Karpas-422 (cell line): ENCODE measurements at regions not wholly inside any gene's neighbourhood (a gene's known extent, or its start where the extent isn't known, plus 50 kb on each side); places are given as distances from the start of the nearest gene placed in this dataset.

Experiments used
- DNase-seq: peaks from one replicate; pipeline ENCODE4 v3.0.0-alpha.2; 2015
- H2AFZ ChIP-seq: fragments of 200-600 bp; sonication (generic); 2 replicates; pipeline ENCODE4 v1.6.1; 2014; ENCODE audit warnings: antibody characterized with exemption, low read length, mixed read lengths
- H3K27ac ChIP-seq: fragments of 200-600 bp; sonication (generic); 2 replicates; pipeline ENCODE4 v1.5.1; 2014; ENCODE audit warnings: mild to moderate bottlenecking, low read length, moderate library complexity
- H3K27me3 ChIP-seq: fragments of 200-600 bp; sonication (generic); 2 replicates; pipeline ENCODE4 v1.6.1; 2014; ENCODE audit warnings: low read length, mixed read lengths
- H3K36me3 ChIP-seq: fragments of 200-600 bp; sonication (generic); 2 replicates; pipeline ENCODE4 v1.6.1; 2014; ENCODE audit warnings: low read length, mixed read lengths; ENCODE audit not compliant: insufficient read depth
- H3K4me1 ChIP-seq: fragments of 200-600 bp; sonication (generic); 2 replicates; pipeline ENCODE4 v1.6.1; 2014; ENCODE audit warnings: mild to moderate bottlenecking, low read length, mixed read lengths
- H3K4me2 ChIP-seq: fragments of 200-600 bp; sonication (generic); 2 replicates; pipeline ENCODE4 v1.6.1; 2014; ENCODE audit warnings: low read length, low read depth, mild to moderate bottlenecking; ENCODE audit not compliant: poor library complexity, severe bottlenecking
- H3K4me3 ChIP-seq: fragments of 200-600 bp; sonication (generic); 2 replicates; pipeline ENCODE4 v1.5.1; 2014; ENCODE audit warnings: mild to moderate bottlenecking, antibody characterized with exemption, low read length, mixed read lengths
- H3K79me2 ChIP-seq: fragments of 200-600 bp; sonication (generic); 2 replicates; pipeline ENCODE4 v1.6.1; 2014; ENCODE audit warnings: mild to moderate bottlenecking, low read length, mixed read lengths
- H3K9ac ChIP-seq: fragments of 200-600 bp; sonication (generic); 2 replicates; pipeline ENCODE4 v1.6.0; 2014; ENCODE audit warnings: low read length
- H3K9me2 ChIP-seq: fragments of 200-600 bp; sonication (generic), shearing (Covaris generic); replicated peaks from 2 replicates; pipeline ENCODE4 v1.6.0; 2014; ENCODE audit warnings: mild to moderate bottlenecking, low read length, moderate library complexity; ENCODE audit not compliant: insufficient read depth
- H3K9me3 ChIP-seq: fragments of 300-700, 200-600 bp; sonication (generic); 2 replicates; pipeline ENCODE4 v1.6.1; 2014; ENCODE audit warnings: low read length, mixed read lengths
- H4K20me1 ChIP-seq: fragments of 200-600 bp; sonication (generic); 2 replicates; pipeline ENCODE4 v1.6.1; 2014; ENCODE audit warnings: mild to moderate bottlenecking, antibody characterized with exemption, low read length, low read depth; ENCODE audit not compliant: insufficient read depth

DNA sequence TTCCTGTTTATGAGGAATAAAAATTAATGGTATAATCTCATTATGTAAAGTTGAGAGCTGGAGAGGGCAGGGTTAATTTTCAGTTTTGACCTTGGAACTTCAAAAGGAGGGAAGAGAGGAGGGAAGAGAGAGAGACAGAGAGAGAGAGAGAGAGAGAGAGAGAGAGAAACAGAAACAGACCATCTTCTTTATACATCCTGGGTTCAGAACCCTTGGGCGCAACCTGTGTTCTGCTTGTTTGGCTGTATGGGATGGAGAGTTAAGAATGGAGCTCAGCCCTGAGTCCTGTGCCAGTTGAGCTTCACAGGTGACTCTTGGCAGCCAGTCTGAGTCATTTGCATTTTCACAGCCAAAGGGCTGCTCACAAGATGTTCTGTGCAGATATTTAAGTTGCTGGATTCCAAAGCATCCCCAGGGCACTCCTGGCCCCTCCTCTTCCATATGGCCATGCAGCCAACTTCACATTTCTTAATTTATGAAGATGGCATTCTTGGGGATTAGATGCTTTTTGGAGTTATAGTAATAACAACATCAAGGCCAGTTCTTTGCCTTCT lies 143.5 kb downstream of the CARTPT start:
- no peak overlapping the region for H3K4me2 ChIP-seq
- H4K20me1 ChIP-seq = no peaks in the 10 kb centered on the region
- no peak overlapping the region for H3K27ac ChIP-seq
- no peaks in the 10 kb centered on the region for H3K27me3 ChIP-seq
- H3K4me1 ChIP-seq = no peaks in the 10 kb centered on the region
- DNase-seq = no peak
- no peaks in the 10 kb centered on the region for H3K79me2 ChIP-seq
- H3K9me3 ChIP-seq = no peaks in the 10 kb centered on the region
- no peak overlapping the region for H3K9ac ChIP-seq
- H2AFZ ChIP-seq = no peak overlapping the region
- no peak overlapping the region for H3K4me3 ChIP-seq
- no peaks in the 10 kb centered on the region for H3K36me3 ChIP-seq
- H3K9me2 ChIP-seq = no peaks in the 10 kb centered on the region

DNA sequence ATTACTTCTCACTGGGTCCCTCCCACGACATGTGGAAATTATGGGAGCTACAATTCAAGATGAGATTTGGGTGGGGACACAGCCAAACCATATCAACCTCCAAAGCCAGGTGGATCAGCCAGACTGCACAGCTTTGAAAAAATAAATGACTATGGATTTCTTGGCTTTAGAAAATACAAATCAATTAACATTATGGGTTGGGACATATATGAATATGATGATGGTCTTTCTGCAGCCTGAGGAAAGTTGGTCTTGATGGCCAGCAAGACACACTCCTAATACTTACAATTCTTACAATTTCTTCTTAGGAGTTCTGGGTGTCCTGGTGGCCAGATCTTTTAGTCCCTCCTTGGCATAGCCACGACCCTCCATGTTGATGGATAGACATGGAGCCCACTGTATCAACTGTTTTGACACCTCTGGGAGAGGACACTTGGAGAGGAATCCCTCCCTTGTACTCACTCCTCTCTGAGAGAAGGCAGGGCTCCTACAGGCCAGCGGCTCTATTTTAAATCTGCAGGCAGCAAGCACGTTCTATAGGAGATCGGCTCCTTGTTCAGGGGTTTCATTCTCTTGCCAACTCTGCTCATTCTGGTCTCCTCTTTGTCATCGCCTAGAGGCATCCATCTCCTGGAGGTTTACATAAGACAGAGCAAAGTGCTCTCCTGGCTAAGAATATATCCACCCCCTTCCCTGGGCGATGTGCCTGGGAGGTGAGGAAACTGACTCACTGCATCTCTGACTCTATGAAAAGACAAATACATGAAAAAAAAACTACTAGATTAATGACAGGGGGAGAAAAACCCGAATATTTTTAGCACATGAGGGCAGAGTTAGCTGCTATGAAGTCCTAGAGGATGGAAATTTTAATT lies 145.9 kb downstream of the CARTPT start:
- no peaks in the 10 kb centered on the region for H3K36me3 ChIP-seq
- no peaks in the 10 kb centered on the region for H3K27me3 ChIP-seq
- H3K9ac ChIP-seq = no peak overlapping the region
- no peaks in the 10 kb centered on the region for H3K9me2 ChIP-seq
- H3K27ac ChIP-seq = no peak overlapping the region
- no peak overlapping the region for H2AFZ ChIP-seq
- no peak overlapping the region for H3K4me3 ChIP-seq
- DNase-seq = no peak
- H3K4me2 ChIP-seq = no peak overlapping the region
- H3K79me2 ChIP-seq = no peaks in the 10 kb centered on the region
- H3K4me1 ChIP-seq = no peaks in the 10 kb centered on the region
- H4K20me1 ChIP-seq = no peaks in the 10 kb centered on the region
- H3K9me3 ChIP-seq = no peaks in the 10 kb centered on the region

DNA sequence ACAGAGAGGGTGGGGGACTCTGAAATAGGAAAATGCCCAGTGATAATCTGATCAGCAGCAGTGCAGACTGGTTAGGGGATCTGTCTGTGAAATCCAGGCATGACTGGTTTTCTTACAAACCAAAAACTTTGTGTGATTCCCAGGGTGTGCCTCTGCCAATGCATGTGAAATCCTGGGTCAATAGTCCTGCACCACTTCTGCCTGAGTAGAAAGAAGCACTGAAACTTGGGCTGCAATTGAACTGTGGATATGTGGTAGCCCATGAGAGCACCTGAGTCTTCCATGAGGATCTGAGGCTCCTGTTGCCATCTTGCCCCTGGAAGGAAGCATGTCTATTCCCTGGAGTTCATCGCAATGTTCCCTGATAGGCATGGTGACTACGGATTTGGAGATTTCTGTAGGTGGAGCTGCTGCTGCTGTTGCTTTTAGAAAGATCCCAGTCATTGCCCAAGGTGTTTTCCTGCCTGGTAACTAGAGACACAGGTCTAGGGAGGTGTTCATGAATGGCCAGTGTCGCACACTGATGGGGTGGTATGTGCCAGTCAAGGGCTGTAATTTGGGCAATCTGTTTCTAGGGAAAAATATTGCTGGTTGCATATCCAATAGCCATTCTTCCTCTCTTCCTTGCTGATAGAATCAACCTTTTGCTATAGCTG lies 146.7 kb downstream of the CARTPT start:
- no peaks in the 10 kb centered on the region for H3K9me3 ChIP-seq
- no peaks in the 10 kb centered on the region for H3K4me1 ChIP-seq
- H3K79me2 ChIP-seq = no peaks in the 10 kb centered on the region
- H3K9ac ChIP-seq = no peak overlapping the region
- H3K36me3 ChIP-seq = no peaks in the 10 kb centered on the region
- DNase-seq = no peak
- no peaks in the 10 kb centered on the region for H3K27me3 ChIP-seq
- H3K9me2 ChIP-seq = no peaks in the 10 kb centered on the region
- H3K27ac ChIP-seq = no peak overlapping the region
- H2AFZ ChIP-seq = no peak overlapping the region
- H3K4me2 ChIP-seq = no peak overlapping the region
- no peaks in the 10 kb centered on the region for H4K20me1 ChIP-seq
- H3K4me3 ChIP-seq = no peak overlapping the region

DNA sequence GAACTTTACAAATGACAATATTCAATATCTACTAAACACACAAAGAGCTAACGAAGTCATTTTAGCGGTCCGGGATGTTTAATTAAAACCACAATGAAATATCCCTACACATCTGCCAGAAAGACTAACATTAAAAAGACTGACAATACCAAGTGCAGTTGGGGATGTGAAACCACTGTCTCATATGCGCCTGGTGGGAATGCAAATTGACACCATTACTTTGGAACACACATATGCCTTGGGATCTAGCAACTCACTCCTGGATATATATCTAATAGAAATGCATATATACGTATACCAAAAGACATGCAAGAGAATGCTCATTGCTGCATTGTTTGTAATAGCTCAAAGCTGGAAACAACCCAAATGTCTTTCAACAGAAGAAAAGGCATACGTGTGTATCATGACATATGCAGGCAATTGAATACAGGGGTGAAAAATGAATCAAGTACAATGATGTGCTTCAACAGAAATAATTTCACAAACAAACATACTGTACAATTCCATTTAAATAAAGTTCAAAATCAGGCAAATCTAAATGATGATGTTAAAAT lies 153.3 kb downstream of the CARTPT start:
- Histone ChIP-seq H3K27me3 (no peaks in the 10 kb centered on the region), H3K9me2 (no peaks in the 10 kb centered on the region), H3K4me2 (no peak overlapping the region), H3K9me3 (no peaks in the 10 kb centered on the region), H3K4me3 (no peak overlapping the region), H3K27ac (no peak overlapping the region), H3K9ac (no peak overlapping the region), H3K36me3 (no peaks in the 10 kb centered on the region), H3K79me2 (no peaks in the 10 kb centered on the region), H3K4me1 (no peaks in the 10 kb centered on the region), H2AFZ (no peak overlapping the region), H4K20me1 (no peaks in the 10 kb centered on the region)
- no peak for DNase-seq

DNA sequence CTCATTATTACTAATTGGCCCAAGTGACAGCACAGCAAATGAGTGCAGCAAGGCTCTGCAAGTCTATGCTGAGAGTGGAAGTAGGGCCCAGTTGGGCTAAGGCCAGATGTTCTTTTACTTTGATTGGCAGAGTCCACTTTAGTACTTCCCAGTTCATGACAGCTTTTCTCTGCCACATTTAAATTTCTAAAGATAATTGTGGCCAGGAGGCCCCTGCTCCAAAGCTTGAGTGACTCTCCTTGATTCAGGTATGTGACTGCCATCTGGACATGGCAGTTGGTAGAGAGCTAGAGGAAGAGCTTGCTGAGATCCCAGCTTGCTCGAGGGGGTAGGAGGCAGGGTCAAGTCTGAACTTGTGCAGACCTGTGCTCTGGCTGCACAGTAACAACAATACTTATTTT lies 154.1 kb downstream of the CARTPT start:
- Histone ChIP-seq H3K79me2 (no peaks in the 10 kb centered on the region), H3K4me1 (no peaks in the 10 kb centered on the region), H3K9me3 (no peaks in the 10 kb centered on the region), H3K4me2 (no peak overlapping the region), H2AFZ (no peak overlapping the region), H3K9ac (no peak overlapping the region), H3K27ac (no peak overlapping the region), H3K9me2 (no peaks in the 10 kb centered on the region), H3K36me3 (no peaks in the 10 kb centered on the region), H4K20me1 (no peaks in the 10 kb centered on the region), H3K4me3 (no peak overlapping the region), H3K27me3 (no peaks in the 10 kb centered on the region)
- no peak for DNase-seq

DNA sequence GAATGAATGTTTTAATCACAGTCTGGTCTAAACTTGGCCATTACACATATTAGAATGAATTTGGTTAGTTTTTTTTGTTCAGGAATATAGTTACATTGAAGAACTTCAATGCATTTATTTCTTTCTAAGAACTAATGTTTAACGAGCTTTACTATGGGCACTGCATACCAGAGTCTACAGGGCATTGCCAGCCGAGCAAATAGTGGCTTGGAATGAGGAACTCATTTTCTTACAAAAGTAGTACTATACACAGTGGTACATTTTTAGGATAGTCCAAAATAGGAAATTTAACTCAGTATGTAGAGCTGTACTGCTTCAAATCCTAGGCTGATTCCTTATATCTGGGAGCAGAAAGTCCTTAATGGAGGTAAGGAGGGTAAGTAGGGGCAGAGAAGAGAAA lies 155.4 kb downstream of the CARTPT start:
- Histone ChIP-seq H4K20me1 (no peaks in the 10 kb centered on the region), H3K9me2 (no peaks in the 10 kb centered on the region), H3K79me2 (no peaks in the 10 kb centered on the region), H3K27ac (no peak overlapping the region), H3K4me3 (no peak overlapping the region), H3K36me3 (no peaks in the 10 kb centered on the region), H3K4me2 (no peak overlapping the region), H2AFZ (no peak overlapping the region), H3K4me1 (no peaks in the 10 kb centered on the region), H3K27me3 (no peaks in the 10 kb centered on the region), H3K9ac (no peak overlapping the region), H3K9me3 (no peaks in the 10 kb centered on the region)
- no peak for DNase-seq

DNA sequence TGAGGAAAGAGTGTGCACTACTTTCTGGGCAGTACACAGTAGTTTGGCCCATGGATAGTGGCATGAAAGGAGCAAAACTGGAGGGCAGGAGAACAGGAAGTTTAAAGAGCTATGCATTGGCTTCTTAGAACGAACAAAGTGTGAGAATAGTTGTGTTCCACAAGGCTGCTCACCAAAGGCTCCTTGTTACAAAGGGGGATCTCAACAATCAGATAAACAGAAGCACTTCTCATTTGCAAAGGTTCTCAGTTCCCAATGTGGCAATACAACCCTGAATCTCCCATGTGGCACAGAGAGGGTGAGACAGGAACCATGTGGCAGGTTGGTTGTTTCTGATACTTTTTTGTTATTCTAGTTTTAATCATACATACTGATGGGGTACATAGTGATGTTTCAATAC lies 158.4 kb downstream of the CARTPT start:
- DNase-seq = no peak
- no peak overlapping the region for H3K9ac ChIP-seq

DNA sequence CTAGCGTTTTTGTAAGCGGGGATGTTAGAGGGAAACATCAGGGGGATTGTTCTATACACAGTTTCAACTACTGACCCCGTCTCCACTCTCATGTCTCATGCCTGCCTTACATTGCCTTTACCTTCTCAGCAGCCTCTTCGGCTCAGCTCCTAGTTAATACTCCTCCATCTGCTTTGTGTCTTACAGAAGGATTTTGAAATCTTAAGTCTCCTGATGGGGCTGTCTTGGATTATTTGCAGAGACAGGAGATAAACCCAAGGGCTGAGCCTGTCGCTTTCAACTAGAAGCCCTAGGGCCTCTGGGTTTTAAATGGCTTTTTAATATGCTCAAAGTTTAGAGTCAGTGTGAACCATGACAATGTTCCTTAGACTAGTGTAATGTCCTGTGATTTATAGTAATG lies 161.5 kb downstream of the CARTPT start:
- no peaks in the 10 kb centered on the region for H3K79me2 ChIP-seq
- H3K9me3 ChIP-seq = no peaks in the 10 kb centered on the region
- no peaks in the 10 kb centered on the region for H3K9me2 ChIP-seq
- H2AFZ ChIP-seq = no peak overlapping the region
- no peaks in the 10 kb centered on the region for H3K27me3 ChIP-seq
- no peaks in the 10 kb centered on the region for H3K36me3 ChIP-seq
- no peaks in the 10 kb centered on the region for H4K20me1 ChIP-seq
- no peak overlapping the region for H3K4me2 ChIP-seq
- no peak for DNase-seq
- H3K4me1 ChIP-seq = no peaks in the 10 kb centered on the region
- H3K4me3 ChIP-seq = no peak overlapping the region
- H3K9ac ChIP-seq = no peak overlapping the region
- H3K27ac ChIP-seq = no peak overlapping the region

More for the DNA sequence above, 158.4 kb downstream of the CARTPT start:
- Histone ChIP-seq H3K4me3 (no peak overlapping the region), H3K27ac (no peak overlapping the region), H3K9me3 (no peaks in the 10 kb centered on the region), H3K4me2 (no peak overlapping the region), H4K20me1 (no peaks in the 10 kb centered on the region), H3K9me2 (no peaks in the 10 kb centered on the region), H3K79me2 (no peaks in the 10 kb centered on the region), H3K4me1 (no peaks in the 10 kb centered on the region), H2AFZ (no peak overlapping the region), H3K36me3 (no peaks in the 10 kb centered on the region), H3K27me3 (no peaks in the 10 kb centered on the region)
